PC-9 (cell line): ENCODE measurements at regions not wholly inside any gene's neighbourhood (a gene's known extent, or its start where the extent isn't known, plus 50 kb on each side); places are given as distances from the start of the nearest gene placed in this dataset.

ENCODE experiments used
- EZH2 ChIP-seq: fragments of 200-600 bp; sonication (generic); IDR thresholded peaks from 2 replicates; pipeline ENCODE4 v1.8.0; 2017; ENCODE audit warnings: antibody characterized with exemption, low read depth
- TF ChIP-seq, protein P1 (sequence below): fragments of 200-600 bp; sonication (generic); conservative IDR thresholded peaks from 2 replicates; pipeline ENCODE4 v1.6.1; 2017; ENCODE audit warnings: mixed run types, antibody characterized with exemption, mild to moderate bottlenecking, moderate library complexity

DNA sequence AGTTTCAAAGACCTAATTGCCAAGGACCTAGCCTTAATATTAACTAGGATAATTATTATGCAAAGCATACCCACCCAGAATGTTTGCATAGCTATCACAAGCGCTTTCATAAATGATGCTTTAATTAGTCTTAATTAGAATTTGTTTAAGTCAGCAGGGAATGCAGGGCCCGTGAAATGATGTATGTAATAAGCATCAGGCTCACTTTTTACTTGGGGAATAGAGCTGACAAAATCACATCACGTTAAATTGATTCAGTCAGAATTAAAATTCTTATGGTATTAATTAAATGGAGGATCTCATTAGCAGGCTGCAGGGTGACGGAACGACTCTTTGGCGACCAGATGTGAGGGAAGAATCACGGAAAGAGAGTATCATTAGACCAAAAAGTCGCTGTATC, 264.5 kb downstream of the GPD2 start:
- TF ChIP-seq, protein P1, sequence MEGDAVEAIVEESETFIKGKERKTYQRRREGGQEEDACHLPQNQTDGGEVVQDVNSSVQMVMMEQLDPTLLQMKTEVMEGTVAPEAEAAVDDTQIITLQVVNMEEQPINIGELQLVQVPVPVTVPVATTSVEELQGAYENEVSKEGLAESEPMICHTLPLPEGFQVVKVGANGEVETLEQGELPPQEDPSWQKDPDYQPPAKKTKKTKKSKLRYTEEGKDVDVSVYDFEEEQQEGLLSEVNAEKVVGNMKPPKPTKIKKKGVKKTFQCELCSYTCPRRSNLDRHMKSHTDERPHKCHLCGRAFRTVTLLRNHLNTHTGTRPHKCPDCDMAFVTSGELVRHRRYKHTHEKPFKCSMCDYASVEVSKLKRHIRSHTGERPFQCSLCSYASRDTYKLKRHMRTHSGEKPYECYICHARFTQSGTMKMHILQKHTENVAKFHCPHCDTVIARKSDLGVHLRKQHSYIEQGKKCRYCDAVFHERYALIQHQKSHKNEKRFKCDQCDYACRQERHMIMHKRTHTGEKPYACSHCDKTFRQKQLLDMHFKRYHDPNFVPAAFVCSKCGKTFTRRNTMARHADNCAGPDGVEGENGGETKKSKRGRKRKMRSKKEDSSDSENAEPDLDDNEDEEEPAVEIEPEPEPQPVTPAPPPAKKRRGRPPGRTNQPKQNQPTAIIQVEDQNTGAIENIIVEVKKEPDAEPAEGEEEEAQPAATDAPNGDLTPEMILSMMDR: no peak
- no peak for TF ChIP-seq EZH2
